Posterior cingulate gyrus (tissue), 11 donors: ENCODE measurements at regions not wholly inside any gene's neighbourhood (a gene's known extent, or its start where the extent isn't known, plus 50 kb on each side); places are given as distances from the start of the nearest gene placed in this dataset.
"Not testable (repeated sequence)": the region's sequence is repeated elsewhere in the genome, so short reads cannot be mapped to it uniquely, and the experiment has no call there.

Experiments used
- DNase-seq, 10 donors: peaks; one replicate each; pipeline versions ENCODE4 v3.0.0 to v3.0.0-alpha.2; 2020 to 2021; ENCODE audit warnings: mixed read lengths in 3 of 10
- intact Hi-C: fragments of 100-400 bp; cut with DNase I; formaldehyde crosslinking; loops from one replicate; pipeline ENCODE4 v1.15.1; 2023

- intact Hi-C loops: no loop called here
- no peak for DNase-seq
Observed at GRCh38 chr5:5906778-5907177, 471.6 kb downstream of the MED10 start.

DNA sequence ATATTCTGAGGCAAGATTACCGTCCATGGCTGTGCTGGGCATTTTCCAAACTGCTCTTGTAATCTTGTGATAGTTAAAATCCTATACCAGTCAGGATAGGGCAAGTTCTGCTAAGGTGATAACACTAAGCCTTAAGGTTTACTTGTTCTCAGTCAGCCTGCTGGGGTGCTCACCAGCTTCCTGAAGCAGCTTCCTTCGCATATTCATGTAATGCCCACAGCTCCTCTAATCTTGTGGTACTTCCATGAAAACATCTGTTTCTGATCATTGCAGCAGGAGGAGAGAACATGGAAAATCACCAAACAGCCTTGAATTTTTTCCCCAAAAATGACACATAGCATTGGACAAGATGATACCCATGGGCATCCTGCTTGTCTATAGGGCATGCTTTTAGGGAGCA lies 473.2 kb downstream of the MED10 start:
- no peak for DNase-seq
- intact Hi-C loops: no loop called here

GRCh38 chr5:5904113-5904512 lies 474.2 kb downstream of the MED10 start:
- DNase-seq: no peak
- intact Hi-C loops: no loop called here

GRCh38 chr5:5902678-5903646 lies 475.4 kb downstream of the MED10 start:
- DNase-seq: no peak
- intact Hi-C loops: no loop called here

GRCh38 chr5:5900350-5900749 lies 477.9 kb downstream of the ICE1 start:
- intact Hi-C loops: no loop called here
- no peak for DNase-seq

GRCh38 chr5:5899716-5900115 lies 477.2 kb downstream of the ICE1 start:
- DNase-seq: no peak
- intact Hi-C loops: no loop called here

DNA sequence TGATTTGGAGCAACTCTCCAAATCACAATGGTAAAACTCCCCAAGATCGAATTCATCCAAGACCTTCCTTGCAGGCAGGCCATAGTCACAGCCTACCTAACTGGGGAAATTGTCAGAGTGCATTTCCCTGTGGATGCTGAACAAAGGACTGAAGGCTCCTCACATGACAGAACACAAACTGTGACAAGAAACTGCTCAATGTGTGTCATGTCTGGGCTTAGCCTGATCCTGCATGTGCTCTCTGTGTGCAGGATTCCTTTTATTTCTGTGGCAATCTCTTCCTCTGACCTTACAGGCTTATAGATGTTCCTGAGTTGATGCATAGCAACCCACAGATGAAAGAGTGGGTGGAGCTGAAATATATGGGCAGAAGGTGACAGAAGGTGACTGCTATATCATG lies 465.8 kb downstream of the ICE1 start:
- no peak for DNase-seq
- intact Hi-C loops: no loop called here

GRCh38 chr5:5887833-5888232 lies 465.4 kb downstream of the ICE1 start:
- no peak for DNase-seq
- intact Hi-C loops: no loop called here

- intact Hi-C loops: no loop called here
Observed at GRCh38 chr5:5886812-5887486, 464.5 kb downstream of the ICE1 start.

GRCh38 chr5:5886353-5886752 lies 463.9 kb downstream of the ICE1 start:
- peak in 1 of 10 donors; percentile 86 for DNase-seq
- intact Hi-C loops: no loop called here

More at GRCh38 chr5:5886812-5887486, 464.5 kb downstream of the ICE1 start:
- peak in 1 of 10 donors; percentile 82 for DNase-seq

DNA sequence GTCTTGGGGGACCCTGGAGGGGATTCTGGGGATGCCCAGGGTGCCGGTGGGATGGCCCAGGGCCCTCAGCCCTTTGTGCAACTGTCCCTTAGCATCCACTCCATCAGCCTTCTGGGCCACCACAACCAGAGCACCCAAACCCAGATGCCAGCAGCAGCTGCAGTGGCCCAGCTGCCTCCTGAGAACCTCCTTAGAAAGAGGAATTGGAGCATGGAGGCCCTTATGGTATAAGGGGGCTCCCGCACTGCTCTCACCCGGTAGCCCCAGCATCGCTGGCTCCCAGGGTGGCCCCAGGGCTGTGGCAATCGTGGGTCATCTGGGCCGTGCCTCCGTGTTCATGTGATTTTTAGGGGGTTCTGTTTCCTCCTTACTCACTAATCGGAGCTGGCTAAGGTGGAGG lies 463.3 kb downstream of the ICE1 start:
- DNase-seq: no peak
- intact Hi-C loops: no loop called here

DNA sequence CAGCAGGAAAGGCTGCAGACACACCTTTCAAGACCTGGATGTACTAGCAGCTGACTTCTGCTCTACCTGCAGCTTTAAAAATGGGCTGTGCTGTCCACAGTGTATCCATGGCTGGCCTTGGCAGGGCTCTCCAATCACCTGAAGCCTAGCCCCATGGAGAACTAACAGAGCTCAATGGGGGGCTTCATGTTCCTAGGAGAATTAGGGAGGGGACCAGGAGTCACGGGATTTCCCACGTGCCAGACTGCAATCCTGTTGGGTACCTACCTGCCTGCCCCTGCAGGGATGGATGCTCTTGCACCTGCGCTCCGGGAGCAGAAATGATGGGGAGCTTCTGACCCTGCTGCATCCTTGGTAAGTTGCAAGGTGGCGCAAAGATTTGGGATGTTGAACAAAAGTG lies 462.1 kb downstream of the ICE1 start:
- no peak for DNase-seq
- intact Hi-C loops: no loop called here

- intact Hi-C loops: no loop called here
Observed at GRCh38 chr5:5883562-5883961, 461.1 kb downstream of the ICE1 start.

GRCh38 chr5:5883146-5883545 lies 460.7 kb downstream of the ICE1 start:
- intact Hi-C loops: no loop called here

More at GRCh38 chr5:5883562-5883961, 461.1 kb downstream of the ICE1 start:
- peak in 1 of 10 donors; percentile 82 for DNase-seq

DNA sequence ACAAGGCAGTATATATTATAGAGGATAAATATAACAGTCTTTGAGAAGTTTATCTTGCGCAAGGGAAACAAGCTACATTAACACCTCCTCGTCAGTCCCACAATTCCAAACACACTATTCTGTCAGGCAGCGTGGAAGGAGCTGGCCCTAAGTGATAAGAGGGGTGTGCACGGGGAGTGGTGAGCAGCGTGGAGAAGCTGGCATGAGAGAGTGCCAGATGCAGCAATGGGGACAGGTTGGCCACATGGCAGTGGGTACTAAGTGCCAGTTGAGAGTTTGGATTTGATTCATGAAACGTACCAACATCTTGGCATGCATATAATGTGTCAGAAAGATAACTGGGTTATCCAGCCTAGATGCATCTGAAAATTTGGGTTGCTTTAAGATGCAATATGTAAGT lies 460.2 kb downstream of the ICE1 start:
- intact Hi-C loops: no loop called here
- peak in 4 of 10 donors; percentile 15 to 70 (median 21) for DNase-seq

More at GRCh38 chr5:5883146-5883545, 460.7 kb downstream of the ICE1 start:
- peak in 1 of 10 donors; percentile 23 for DNase-seq

DNA sequence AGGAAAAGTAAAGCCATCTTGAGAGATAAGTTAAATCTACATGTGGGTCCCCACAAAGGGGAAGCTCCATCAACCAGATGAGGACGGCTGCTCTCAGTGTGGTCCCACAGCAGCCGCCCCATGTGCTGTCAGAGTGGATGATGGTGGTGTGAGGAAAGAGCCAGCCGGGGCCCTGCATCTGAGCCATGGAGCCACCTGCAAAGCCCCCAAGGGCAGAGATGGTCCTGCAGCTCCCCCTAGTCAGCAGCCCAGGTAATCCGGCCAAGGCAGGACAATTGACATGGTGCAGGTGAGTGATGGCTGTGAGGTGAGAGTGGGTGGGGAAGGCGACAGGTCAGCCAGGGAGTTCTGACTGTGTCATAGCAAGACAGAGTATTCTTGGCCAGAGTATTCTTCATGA lies 458.8 kb downstream of the ICE1 start:
- peak in 1 of 10 donors; percentile 50 for DNase-seq
- intact Hi-C loops: no loop called here

- DNase-seq: no peak
- intact Hi-C loops: no loop called here
Observed at GRCh38 chr5:5880077-5880763, 457.7 kb downstream of the ICE1 start.

GRCh38 chr5:5857396-5857795 lies 434.9 kb downstream of the ICE1 start:
- intact Hi-C loops: no loop called here
- DNase-seq: no peak

GRCh38 chr5:5854087-5854486 lies 431.6 kb downstream of the ICE1 start:
- intact Hi-C loops: no loop called here
- DNase-seq: no peak

GRCh38 chr5:5838493-5838892 lies 416.0 kb downstream of the ICE1 start:
- no peak for DNase-seq
- intact Hi-C loops: no loop called here

DNA sequence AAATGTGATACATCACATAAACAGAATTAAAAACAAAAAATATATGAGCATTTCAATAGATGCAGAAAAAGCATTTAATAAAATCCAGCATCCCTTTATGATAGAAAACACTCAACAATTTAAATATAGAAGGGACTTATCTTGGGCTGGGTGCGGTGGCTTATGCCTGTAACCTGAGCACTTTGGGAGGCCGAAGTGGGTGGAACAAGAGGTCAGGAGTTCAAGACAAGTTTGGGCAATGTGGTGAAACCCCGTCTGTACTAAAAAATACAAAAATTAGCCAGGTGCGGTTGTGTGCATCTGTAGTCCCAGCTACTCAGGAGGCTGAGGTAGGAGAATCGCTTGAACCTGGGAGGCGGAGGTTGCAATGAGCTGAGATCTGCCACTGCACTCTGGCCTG lies 409.1 kb downstream of the ICE1 start:
- DNase-seq, intact Hi-C loops: not testable (repeated sequence)
